Pancreas (tissue), 10 donors: ENCODE measurements at regions not wholly inside any gene's neighbourhood (a gene's known extent, or its start where the extent isn't known, plus 50 kb on each side); places are given as distances from the start of the nearest gene placed in this dataset.
A peak's percentile ranks its signal among the peaks of the same experiment; 100 is the strongest.
"Not testable (repeated sequence)": the region's sequence is repeated elsewhere in the genome, so short reads cannot be mapped to it uniquely, and the experiment has no call there.

Experiments
- ATAC-seq, 4 donors: fragments of 200-7000 bp; cut with Tn5 transposase; one replicate each; pipeline versions ENCODE4 v1.8.0 to v1.9.1; 2020; ENCODE audit warnings: mild to moderate bottlenecking in 4 of 4, moderate library complexity in 4 of 4
- DNase-seq, 6 donors: peaks; one replicate each; pipeline ENCODE4 v3.0.0-alpha.2; 2020
- FAIRE-seq: peaks from 2 replicates; lab custom pipeline; 2012; peaks lifted over from hg19 to GRCh38; lab: Jason Lieb, UNC
- H3K27ac ChIP-seq, 4 donors: fragments of 200-600 bp; sonication (generic); 1 replicate in 3 of 4; 2 replicates in 1 of 4; pipeline versions ENCODE4 v1.5.0 to v1.8.0; 2020
- H3K27me3 ChIP-seq, 4 donors: fragments of 200-600 bp; one replicate each; pipeline ENCODE4 v1.8.0; 2021
- H3K36me3 ChIP-seq, 3 donors: fragments of 200-600 bp; sonication (generic) in 1 of 3; one replicate each; pipeline versions ENCODE4 v1.5.0 to v1.8.0; 2020 to 2021
- H3K4me1 ChIP-seq, 3 donors: fragments of 200-600 bp; one replicate each; pipeline ENCODE4 v1.8.0; 2021
- H3K4me3 ChIP-seq, 4 donors: fragments of 200-600 bp; sonication (generic) in 2 of 4; one replicate each; pipeline versions ENCODE4 v1.5.0 to v1.8.0; 2020 to 2021
- H3K9me3 ChIP-seq, 4 donors: fragments of 200-600 bp; one replicate each; pipeline ENCODE4 v1.8.0; 2021
- CTCF ChIP-seq, 4 donors: fragments of 200-600 bp; sonication (generic) in 3 of 4; IDR thresholded peaks; one replicate each; pipeline versions ENCODE4 v1.5.0 to v1.8.0; 2021; ENCODE audit warnings: antibody characterized with exemption in 4 of 4
- WGBS, 2 donors: extraction: QIAGEN DNeasy Blood & Tissue Kit; methylation state at CpG; one replicate each; pipeline ENCODE4 v1.1.7; 2013; 5-methylcytosine and 5-hydroxymethylcytosine counted together
- intact Hi-C, 3 donors: fragments of 100-400 bp; cut with DNase I; formaldehyde crosslinking; loops; one replicate each; pipeline versions ENCODE4 v1.11.1 to v1.14.2; 2022
- donor health status: healthy with polysubstance abuse.
- donor health status: DM: no; HTN: no; CAD: no; lungs with moderate emphysema.
- donor health status: DM: no; HTN: no; CAD: no.
- donor health status: control.
- donor health status: control.
- donor health status: Bipolar disorder and iron deficiency.
- donor health status: DM: yes; HTN: yes; CAD: no.
- donor health status: DM: no; HTN: no; CAD: no.
- donor health status: DM: no; HTN: no; CAD: no.
- donor health status: DM: yes; HTN: yes; CAD: no.

DNA sequence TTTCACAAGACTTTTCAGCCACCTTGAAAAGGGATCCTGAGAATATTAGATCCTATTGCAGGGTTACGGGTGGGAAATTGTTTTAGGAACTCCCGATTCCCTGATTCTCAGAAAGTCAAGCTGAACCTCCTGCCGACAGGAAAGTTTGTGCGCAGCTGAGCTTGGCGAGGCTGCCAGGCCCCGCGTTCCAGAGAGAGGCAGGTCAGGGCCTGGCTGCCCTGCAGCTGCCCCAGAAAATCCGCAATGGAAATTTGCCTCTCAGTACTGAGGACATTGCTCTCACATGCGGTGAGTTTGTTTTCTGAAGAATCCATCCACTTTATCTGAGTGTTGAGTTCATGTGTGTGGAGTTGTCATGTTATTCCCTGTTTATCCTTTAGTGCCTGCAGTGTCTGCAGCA is 144.2 kb downstream of the RTP5 start:
- Histone ChIP-seq H3K9me3 (no peaks in the 10 kb centered on the region), H3K27me3 (no peaks in the 10 kb centered on the region), H3K27ac (no peak overlapping the region), H3K4me3 (no peak overlapping the region), H3K36me3 (no peaks in the 10 kb centered on the region), H3K4me1 (no peaks in the 10 kb centered on the region)
- DNase-seq (no peak), FAIRE-seq (no peak), ATAC-seq (no peak)
- WGBS, 2 donors, result 74 to 83% methylated on average over 9 of the region's 9 CpGs
- intact Hi-C loops, result no loop called here
- no peak for TF ChIP-seq CTCF (IDR thresholded peaks at IDR 0.05)

DNA sequence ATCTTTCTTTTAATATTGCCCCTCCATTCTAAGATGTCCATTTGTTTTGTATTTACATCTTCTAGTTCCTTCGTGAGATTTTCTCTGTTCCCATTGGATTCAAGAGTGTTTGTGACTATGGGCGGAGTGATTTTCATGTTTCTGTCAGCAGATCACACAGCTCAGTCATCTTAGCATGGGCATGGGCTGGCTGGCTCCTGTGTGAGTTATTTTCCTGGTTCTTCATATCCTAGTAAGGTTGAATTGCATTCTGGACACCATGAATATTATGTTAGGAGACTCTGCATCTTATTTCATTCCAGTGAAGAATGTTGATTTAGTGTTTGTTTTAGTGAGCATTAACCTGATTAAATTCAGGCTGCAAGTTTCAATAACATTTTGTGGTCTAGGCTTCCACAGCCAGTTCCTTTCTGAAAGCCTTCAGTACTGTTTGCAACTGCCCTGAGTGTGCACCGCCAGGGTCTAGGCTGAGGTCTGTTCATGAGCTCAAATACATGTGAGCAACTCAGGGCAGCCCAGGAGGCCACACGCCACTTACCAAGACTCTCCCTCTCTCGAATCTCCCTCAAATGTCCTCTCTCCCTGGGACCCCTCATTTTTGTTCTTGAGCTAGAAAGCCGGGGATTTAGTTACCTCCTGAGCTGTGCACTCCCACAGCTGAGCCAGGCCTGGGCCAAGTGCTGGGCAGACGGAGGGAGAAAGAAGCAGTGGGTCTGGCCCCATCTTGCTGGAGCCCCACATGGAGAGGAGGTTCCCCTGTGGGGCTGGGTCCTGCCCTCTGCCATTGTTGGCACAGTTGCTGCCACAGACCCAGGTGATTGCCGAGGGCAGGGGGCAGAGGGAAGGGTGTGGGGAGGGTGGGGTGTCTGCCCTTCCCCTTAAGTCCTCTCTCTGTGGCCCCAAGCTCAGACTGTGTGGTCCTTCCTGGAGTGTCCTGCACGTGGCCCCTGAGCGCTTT is 145.9 kb downstream of the RTP5 start:
- no peak for ATAC-seq
- TF ChIP-seq CTCF (IDR thresholded peaks at IDR 0.05), result no peak
- no peak overlapping the region for H3K27ac ChIP-seq
- no peaks in the 10 kb centered on the region for H3K4me1 ChIP-seq
- intact Hi-C loops, result no loop called here
- peak in 3 of 6 donors; percentile 0 to 46 (median 41) for DNase-seq
- H3K4me3 ChIP-seq, result no peak overlapping the region
- 73 to 86% methylated on average over 10 of the region's 10 CpGs for WGBS, 2 donors
- H3K9me3 ChIP-seq, result no peaks in the 10 kb centered on the region
- FAIRE-seq, result no peak
- no peaks in the 10 kb centered on the region for H3K36me3 ChIP-seq
- no peaks in the 10 kb centered on the region for H3K27me3 ChIP-seq

GRCh38 chr2:242017086-242017485 is 147.6 kb downstream of the RTP5 start:
- ATAC-seq (no peak), DNase-seq (peak in 4 of 6 donors; percentile 1 to 32 (median 14)), FAIRE-seq (no peak)
- H3K36me3 ChIP-seq, result no peaks in the 10 kb centered on the region
- intact Hi-C loops, result no loop called here
- no peaks in the 10 kb centered on the region for H3K27me3 ChIP-seq
- TF ChIP-seq CTCF (IDR thresholded peaks at IDR 0.05), result no peak
- WGBS, 2 donors, result 80 to 92% methylated on average over 10 of the region's 10 CpGs
- no peaks in the 10 kb centered on the region for H3K9me3 ChIP-seq
- H3K27ac ChIP-seq, result no peak overlapping the region
- no peak overlapping the region for H3K4me3 ChIP-seq
- no peaks in the 10 kb centered on the region for H3K4me1 ChIP-seq

DNA sequence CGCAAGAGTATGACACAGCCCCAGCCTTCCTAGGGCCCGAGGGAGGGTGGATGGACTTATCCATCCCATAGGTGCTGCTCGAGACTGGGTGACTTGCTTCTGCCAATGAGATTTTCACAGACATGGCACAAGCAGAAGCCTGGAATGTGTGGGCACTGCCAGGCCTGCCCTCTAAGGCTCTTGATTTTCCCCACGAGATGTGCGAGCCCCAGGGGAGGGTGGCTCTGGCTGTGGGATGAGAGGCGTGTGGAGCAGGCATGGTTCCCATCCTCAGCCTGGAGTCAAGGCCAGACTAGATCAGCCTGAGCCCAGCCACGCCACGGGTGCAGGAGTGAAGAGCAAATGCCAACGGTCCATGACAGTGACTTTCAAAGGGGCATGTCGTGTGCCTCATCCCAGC is 148.9 kb downstream of the RTP5 start:
- peak in 2 of 6 donors; percentile 7 to 28 for DNase-seq
- H3K36me3 ChIP-seq, H3K27ac ChIP-seq, H3K4me3 ChIP-seq, H3K4me1 ChIP-seq, H3K9me3 ChIP-seq, H3K27me3 ChIP-seq, FAIRE-seq, ATAC-seq, intact Hi-C loops: not testable (repeated sequence)
- 83% methylated on average over 10 of the region's 10 CpGs for WGBS, 2 donors

GRCh38 chr2:242019344-242019743 is 149.8 kb downstream of the RTP5 start:
- H3K36me3 ChIP-seq, result no peaks in the 10 kb centered on the region
- H3K4me3 ChIP-seq, result no peak overlapping the region
- H3K4me1 ChIP-seq, result no peaks in the 10 kb centered on the region
- 77 to 85% methylated on average over 11 of the region's 11 CpGs for WGBS, 2 donors
- FAIRE-seq (no peak), ATAC-seq (peak in 1 of 4 donors; percentile 12), DNase-seq (peak in 2 of 6 donors; percentile 6 to 35)
- no peak overlapping the region for H3K27ac ChIP-seq
- no peaks in the 10 kb centered on the region for H3K9me3 ChIP-seq
- intact Hi-C loops, result no loop called here
- TF ChIP-seq CTCF (IDR thresholded peaks at IDR 0.05), result no peak
- no peaks in the 10 kb centered on the region for H3K27me3 ChIP-seq
